Ectodermal cell (in vitro differentiated cells): ENCODE measurements at regions not wholly inside any gene's neighbourhood (a gene's known extent, or its start where the extent isn't known, plus 50 kb on each side); places are given as distances from the start of the nearest gene placed in this dataset.

Experiments used
- H3K27ac ChIP-seq: 2 replicates; pipeline ENCODE4 v1.7.0; 2013; ENCODE audit warnings: mild to moderate bottlenecking, low read depth, low read length; ENCODE audit not compliant: insufficient read depth, poor library complexity, severe bottlenecking
- H3K27me3 ChIP-seq: 2 replicates; pipeline ENCODE4 v1.7.0; 2013; ENCODE audit warnings: mild to moderate bottlenecking, low read length; ENCODE audit not compliant: insufficient read depth, control insufficient read depth, poor library complexity, severe bottlenecking
- H3K36me3 ChIP-seq: one replicate; pipeline ENCODE4 v1.7.0; 2013; ENCODE audit warnings: low read length; ENCODE audit not compliant: control insufficient read depth, insufficient read depth
- H3K4me1 ChIP-seq: one replicate; pipeline ENCODE4 v1.7.0; 2013; ENCODE audit warnings: low read length; ENCODE audit not compliant: control insufficient read depth, insufficient read depth
- H3K4me3 ChIP-seq: 2 replicates; pipeline ENCODE4 v1.7.0; 2013; ENCODE audit warnings: low read depth, low read length, control low read depth; ENCODE audit not compliant: insufficient read depth
- H3K9me3 ChIP-seq: 2 replicates; pipeline ENCODE4 v1.7.0; 2013; ENCODE audit warnings: mild to moderate bottlenecking, low read length, moderate library complexity; ENCODE audit not compliant: control insufficient read depth
- WGBS, 2 experiments: methylation state at CpG; one replicate each; pipeline ENCODE4 v1.1.7; 2013; ENCODE audit warnings: missing lambda C conversion rate in 2 of 2; 5-methylcytosine and 5-hydroxymethylcytosine counted together

DNA sequence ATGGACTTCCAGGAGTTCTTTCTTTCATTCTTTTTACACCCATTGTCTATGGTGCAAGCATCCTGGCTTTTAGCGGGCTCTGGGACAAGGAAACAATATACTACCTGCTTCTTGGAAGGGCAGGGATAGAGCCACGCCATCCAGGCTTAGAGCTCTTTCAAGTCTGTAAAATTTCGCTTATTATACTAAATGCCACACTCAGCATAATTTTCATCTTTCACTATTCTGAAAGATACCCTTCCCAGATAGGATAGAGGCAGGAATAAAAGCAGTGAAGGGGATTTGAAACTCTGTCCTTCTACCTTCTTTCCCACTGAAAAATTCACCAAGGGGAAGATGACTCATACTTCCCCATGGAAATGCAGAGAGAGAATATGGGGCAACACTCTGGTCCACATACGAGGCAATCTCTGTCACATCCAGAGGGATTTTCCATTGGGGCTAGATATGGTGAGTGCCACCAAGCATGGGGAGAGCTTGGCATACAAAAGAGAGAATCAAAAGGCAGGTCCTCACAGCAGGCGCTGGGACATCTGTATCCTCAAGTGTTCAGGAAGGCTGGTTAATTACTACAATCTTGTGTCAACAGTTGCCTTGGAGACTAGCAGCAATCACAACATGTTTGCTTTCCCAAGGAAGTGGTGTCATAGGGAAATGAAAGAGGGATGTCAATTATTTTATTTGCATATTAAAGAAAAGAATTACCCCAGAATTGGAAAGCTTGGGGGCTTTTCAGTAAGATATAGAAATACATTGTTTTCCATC lies 127.6 kb downstream of the TDRD15 start:
- Histone ChIP-seq H3K27ac (no peak overlapping the region), H3K9me3 (no peaks in the 10 kb centered on the region), H3K27me3 (no peaks in the 10 kb centered on the region), H3K4me3 (no peak overlapping the region), H3K4me1 (no peaks in the 10 kb centered on the region), H3K36me3 (no peaks in the 10 kb centered on the region)
- WGBS, 2 experiments, result 80 to 81% methylated on average over 5 of the region's 5 CpGs

DNA sequence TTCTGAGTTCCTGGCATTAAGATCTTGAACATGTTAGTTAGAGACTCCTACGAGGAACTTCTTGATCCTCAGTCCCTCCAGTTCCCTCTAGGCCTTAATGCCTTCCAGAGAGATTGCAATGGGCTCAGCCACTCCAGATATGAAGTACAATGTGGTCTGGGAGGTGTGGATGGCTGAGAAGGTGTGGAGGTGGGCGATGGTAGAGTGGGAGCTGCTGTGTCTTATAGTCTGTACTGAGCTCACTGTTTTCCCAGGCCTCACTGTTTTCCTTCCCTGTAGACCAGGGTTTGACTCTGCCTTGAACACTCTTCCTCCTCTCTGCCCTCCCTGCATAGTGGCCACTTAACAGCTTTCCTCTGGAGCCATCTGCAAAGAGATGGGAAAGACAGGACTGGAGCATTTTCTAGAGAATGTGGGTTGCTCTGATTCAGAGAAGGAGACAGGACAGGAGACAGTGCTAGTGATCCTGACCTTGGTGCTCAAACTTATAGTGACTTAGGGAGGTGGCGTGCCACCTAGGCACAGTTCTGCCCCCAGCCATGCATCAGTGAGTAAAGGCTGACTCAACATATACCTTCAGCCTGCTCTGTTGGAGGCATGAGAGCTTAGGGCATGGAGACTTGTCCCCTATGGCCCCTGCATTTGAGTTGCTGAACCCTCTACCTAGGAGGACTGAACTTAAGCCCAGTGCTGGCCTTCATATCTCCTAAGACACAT lies 129.7 kb downstream of the TDRD15 start:
- Histone ChIP-seq H3K4me1 (peaks cover 1% of the 10 kb centered on the region), H3K27ac (no peak overlapping the region), H3K36me3 (no peaks in the 10 kb centered on the region), H3K4me3 (no peak overlapping the region), H3K9me3 (no peaks in the 10 kb centered on the region), H3K27me3 (no peaks in the 10 kb centered on the region)
- 91 to 95% methylated on average over 3 of the region's 3 CpGs for WGBS, 2 experiments

DNA sequence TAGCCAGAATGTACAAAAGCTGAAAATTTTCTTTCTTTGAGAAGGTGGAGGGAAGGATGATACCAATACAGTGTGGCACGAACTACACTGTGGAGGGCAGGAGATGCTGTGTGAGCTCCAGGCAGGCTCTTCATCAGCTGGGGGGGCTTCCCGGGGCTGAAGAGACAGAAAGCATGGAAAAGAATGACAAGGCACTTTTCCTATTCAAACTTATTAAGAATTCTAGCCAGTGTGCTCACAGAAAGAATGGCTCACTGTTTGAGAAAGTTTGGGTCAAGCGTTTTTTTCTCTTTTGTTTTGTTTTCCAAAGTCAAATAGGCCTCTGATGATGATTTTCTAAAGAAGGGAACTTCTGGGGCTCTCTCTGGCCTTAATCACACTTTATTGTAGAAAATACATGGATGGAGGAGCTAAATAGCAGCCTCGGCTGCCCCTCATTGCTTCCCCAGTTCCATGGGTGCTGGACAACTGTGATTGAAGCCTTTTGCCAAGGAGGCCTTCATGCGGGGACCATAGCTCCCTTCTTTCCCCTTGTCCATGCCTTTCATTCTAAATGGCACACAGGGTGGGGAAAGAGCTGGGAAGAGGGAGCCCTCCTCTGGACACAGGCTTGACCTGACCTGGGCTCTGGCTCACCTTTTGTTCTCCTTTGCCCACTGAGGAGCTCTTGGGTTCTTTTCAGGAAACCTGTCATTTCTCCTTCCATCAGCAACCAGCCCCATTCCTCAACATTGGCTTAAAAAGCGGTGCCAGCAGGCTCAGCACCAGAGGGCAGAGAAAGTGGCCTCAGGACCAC lies 130.6 kb downstream of the TDRD15 start:
- no peaks in the 10 kb centered on the region for H3K27me3 ChIP-seq
- H3K4me1 ChIP-seq, result peaks cover 3% of the 10 kb centered on the region
- no peak overlapping the region for H3K4me3 ChIP-seq
- H3K36me3 ChIP-seq, result no peaks in the 10 kb centered on the region
- H3K9me3 ChIP-seq, result no peaks in the 10 kb centered on the region
- WGBS, 2 experiments, result 92 to 95% methylated on average over 6 of the region's 6 CpGs
- no peak overlapping the region for H3K27ac ChIP-seq

DNA sequence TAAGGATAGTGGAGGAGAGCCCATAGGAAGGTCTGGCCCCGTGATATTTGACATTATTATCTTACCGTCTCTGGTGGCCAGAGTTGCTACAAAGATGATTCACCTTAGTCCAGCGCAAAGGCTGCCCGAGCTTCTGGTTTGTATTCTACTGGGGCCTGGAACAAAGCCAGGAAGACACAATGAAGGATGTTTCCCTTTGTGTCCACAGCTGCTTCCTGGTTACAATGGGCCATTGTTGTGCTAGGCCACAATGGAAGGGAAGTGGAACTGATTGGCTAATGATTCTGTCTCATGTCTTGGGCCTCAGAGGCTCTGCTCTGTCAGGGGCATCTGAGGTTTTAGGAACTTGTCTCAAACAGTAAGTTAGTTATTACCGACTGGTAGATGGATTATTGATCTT lies 132.2 kb downstream of the TDRD15 start:
- Histone ChIP-seq H3K4me3 (no peak overlapping the region), H3K4me1 (peaks cover 3% of the 10 kb centered on the region), H3K36me3 (no peaks in the 10 kb centered on the region), H3K27me3 (no peaks in the 10 kb centered on the region), H3K27ac (no peak overlapping the region), H3K9me3 (no peaks in the 10 kb centered on the region)
- WGBS, 2 experiments, result 87 to 92% methylated on average over 5 of the region's 5 CpGs

DNA sequence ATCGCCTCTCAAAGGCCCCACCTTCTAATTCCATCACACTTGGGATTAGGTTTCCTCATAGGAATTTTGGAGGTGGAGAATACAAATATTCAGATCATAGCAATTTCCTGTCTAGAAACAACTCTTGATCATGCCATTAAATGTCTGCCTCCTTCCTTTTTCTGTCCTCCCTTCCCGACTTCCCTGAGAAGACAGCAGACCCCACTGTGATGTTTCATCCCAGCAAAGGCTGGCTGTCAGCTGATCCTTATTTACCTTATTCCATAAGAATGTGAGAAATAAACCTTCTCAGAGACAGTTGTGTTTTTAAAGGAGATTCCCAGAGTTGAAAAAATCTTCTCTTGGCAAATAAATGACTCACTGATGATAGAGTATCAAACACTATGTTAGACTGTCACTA lies 133.9 kb downstream of the TDRD15 start:
- H3K36me3 ChIP-seq, result no peaks in the 10 kb centered on the region
- H3K27me3 ChIP-seq, result no peaks in the 10 kb centered on the region
- H3K4me3 ChIP-seq, result no peak overlapping the region
- H3K4me1 ChIP-seq, result peaks cover 3% of the 10 kb centered on the region
- WGBS, 2 experiments, result 80 to 89% methylated on average over 2 of the region's 2 CpGs
- no peak overlapping the region for H3K27ac ChIP-seq
- H3K9me3 ChIP-seq, result no peaks in the 10 kb centered on the region

DNA sequence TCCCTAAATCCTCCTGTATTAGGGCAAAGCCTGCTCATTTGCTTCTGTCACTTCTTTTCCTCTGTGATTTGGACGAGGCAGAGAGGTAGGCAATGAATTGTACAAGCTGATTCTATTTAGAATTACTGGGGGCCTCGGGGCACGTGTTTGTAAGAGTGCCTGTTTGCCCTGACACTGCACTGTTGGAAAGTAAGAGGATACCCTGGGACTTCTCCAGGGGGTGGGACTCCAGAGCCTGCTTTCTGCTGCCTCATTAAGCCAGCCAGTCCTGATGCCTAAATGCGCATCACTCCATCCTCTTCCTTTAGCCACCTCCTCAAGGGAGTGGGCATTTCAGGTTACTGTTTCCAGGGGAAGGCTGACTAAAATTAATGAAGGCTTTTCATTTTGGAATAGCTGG lies 134.3 kb downstream of the TDRD15 start:
- no peak overlapping the region for H3K4me3 ChIP-seq
- H3K4me1 ChIP-seq, result peaks cover 3% of the 10 kb centered on the region
- no peaks in the 10 kb centered on the region for H3K9me3 ChIP-seq
- H3K27ac ChIP-seq, result no peak overlapping the region
- H3K27me3 ChIP-seq, result no peaks in the 10 kb centered on the region
- 63 to 68% methylated on average over 4 of the region's 4 CpGs for WGBS, 2 experiments
- H3K36me3 ChIP-seq, result no peaks in the 10 kb centered on the region

DNA sequence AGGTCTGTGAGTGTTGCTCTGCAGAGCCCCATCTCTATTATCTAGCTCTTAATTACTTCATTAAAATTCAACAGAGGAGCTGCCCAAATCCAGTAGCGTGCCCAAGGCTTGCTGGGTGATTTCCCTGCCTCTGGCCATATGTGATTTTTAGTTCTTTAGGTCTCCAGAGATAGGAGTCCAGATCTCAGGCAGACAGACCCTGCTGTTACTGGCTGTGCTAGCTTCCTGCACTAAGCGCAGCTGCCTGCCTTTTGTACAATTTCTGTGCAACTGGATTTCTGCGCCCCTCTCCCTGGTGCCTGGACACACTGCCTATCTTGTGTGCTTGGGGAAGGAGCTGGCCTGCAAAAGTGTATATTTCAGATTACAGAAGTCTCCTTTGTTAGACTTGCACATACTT lies 136.5 kb downstream of the TDRD15 start:
- Histone ChIP-seq H3K36me3 (no peaks in the 10 kb centered on the region), H3K9me3 (no peaks in the 10 kb centered on the region), H3K4me1 (peaks cover 3% of the 10 kb centered on the region), H3K27me3 (no peaks in the 10 kb centered on the region), H3K27ac (no peak overlapping the region), H3K4me3 (no peak overlapping the region)
- 94% methylated on average over 3 of the region's 3 CpGs for WGBS, 2 experiments

DNA sequence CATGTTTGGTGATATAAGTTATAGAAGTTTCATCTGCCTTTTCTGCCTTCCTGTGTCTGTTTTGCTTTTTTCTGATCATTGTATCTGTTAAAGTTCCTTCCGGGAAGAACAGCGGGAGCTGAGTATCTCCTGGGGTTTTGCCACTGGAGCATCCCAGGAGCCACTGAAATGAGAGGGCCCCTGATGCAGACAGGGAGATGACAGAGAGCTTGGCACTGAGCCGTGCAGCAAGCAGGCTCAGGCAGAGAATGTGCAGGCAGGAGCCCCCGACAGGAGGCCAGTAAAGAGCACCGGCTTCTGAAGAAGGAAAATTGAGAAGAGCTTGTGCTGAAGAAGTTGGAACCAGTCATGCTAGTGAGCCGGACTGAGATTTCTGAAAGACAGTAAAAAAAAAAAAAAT lies 137.8 kb downstream of the TDRD15 start:
- 78 to 81% methylated on average over 6 of the region's 6 CpGs for WGBS, 2 experiments
- no peaks in the 10 kb centered on the region for H3K9me3 ChIP-seq
- H3K4me3 ChIP-seq, result no peak overlapping the region
- H3K4me1 ChIP-seq, result peaks cover 3% of the 10 kb centered on the region
- no peaks in the 10 kb centered on the region for H3K36me3 ChIP-seq
- H3K27me3 ChIP-seq, result no peaks in the 10 kb centered on the region
- H3K27ac ChIP-seq, result no peak overlapping the region

DNA sequence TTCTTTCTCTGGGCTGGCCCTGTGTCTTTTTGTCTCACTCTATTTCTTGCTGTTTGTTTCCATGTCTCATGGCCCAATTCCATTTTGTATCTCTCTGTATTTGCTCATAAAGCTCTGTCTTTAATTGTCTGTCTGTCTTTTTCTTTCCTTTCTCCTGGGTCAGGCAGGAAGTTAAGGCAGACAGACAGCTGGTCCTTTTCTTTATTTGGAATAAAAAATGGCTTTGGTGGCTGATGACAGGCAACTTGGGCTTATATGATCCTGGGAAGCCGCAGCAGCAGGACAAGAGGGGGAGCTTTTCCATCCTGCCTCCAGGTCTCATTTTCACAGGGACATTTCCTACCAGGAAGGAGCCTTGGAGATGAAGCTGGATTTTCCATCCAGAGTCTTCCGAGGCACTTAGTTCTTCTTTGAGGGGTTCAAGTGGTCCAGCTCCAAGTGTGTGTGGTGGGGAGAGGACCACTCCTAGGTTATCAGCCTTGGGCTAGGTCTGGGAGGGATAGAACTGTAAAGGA lies 138.7 kb downstream of the TDRD15 start:
- Histone ChIP-seq H3K9me3 (no peaks in the 10 kb centered on the region), H3K27me3 (no peaks in the 10 kb centered on the region), H3K4me1 (peaks cover 3% of the 10 kb centered on the region), H3K36me3 (no peaks in the 10 kb centered on the region), H3K27ac (no peak overlapping the region), H3K4me3 (no peak overlapping the region)
- WGBS, 2 experiments, result 92% methylated on average over 2 of the region's 2 CpGs

DNA sequence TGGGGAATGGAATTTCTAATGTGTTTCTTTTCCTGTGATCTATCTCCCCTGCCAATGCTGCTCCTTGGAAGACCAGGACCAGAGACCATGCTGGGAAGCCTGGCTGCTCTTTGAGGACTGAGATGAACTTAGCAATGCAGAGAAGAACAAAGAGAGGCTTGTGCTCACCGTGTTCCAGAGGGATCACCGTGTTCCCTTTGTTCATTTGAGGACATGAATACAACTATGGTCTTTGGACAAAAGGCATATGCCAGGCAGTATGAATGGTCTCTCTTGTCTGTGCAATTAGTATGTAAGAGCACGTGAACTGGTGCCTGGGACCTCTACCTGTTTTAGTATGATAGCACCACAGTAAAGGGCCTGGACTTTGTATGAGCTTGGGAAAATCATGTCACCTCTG lies 139.9 kb downstream of the TDRD15 start:
- no peak overlapping the region for H3K4me3 ChIP-seq
- H3K9me3 ChIP-seq, result no peaks in the 10 kb centered on the region
- no peaks in the 10 kb centered on the region for H3K36me3 ChIP-seq
- no peak overlapping the region for H3K27ac ChIP-seq
- peaks cover under 1% of the 10 kb centered on the region for H3K4me1 ChIP-seq
- no peaks in the 10 kb centered on the region for H3K27me3 ChIP-seq
- 91% methylated on average over 3 of the region's 3 CpGs for whole genome bisulfite sequencing, 2 experiments
